NCI-H1105 treated with DMSO at 0.1 percent for 48 hours (cell line): ENCODE measurements at regions not wholly inside any gene's neighbourhood (a gene's known extent, or its start where the extent isn't known, plus 50 kb on each side); places are given as distances from the start of the nearest gene placed in this dataset.

Experiments
- DNase-seq: peaks from one replicate; lab custom pipeline; 2025; lab: John Stamatoyannopoulos, UW

GRCh38 chr9:99752417-99753109 is 69.1 kb upstream of the NR4A3 start:
- no peak for DNase-seq

- DNase-seq: no peak
These were observed 68.2 kb upstream of the NR4A3 start for GRCh38 chr9:99753436-99753835.

- no peak for DNase-seq
These were observed 61.3 kb upstream of the NR4A3 start for GRCh38 chr9:99760421-99760820.

GRCh38 chr9:99762470-99762869 is 59.2 kb upstream of the NR4A3 start:
- DNase-seq: no peak
